ENCODE measurements at regions not wholly inside any gene's neighbourhood (a gene's known extent, or its start where the extent isn't known, plus 50 kb on each side); places are given as distances from the start of the nearest gene placed in this dataset.

DNA sequence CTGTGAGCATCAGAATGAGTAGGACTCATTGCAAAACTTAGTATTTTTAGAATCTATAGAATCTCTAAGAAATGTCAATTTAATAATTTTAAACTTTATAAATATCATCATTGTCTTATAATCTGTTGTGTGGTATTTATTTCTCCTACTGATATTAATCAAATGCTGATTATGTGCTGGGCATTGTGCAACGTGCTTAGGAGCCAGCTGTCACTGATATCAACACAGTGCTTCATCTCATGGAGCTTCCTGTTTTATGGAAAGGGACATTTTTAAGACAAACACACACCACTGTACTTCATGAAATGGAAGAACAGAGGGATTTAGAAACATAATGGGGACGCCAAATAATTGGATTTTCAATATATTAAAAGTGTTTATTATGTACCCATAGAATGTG lies 737.9 kb upstream of the TMPRSS15 start:
- H3K79me2 ChIP-seq (ENCODE audit: control insufficient read depth, insufficient read depth, low read length, poor library complexity): no peaks in the 10 kb centered on the region
- no peak overlapping the region for H2BK5ac ChIP-seq (ENCODE audit: low read depth, low read length, poor library complexity)
- H4K12ac ChIP-seq (ENCODE audit: low read depth, low read length): no peak overlapping the region
- DNase-seq: no peak
- H3K79me1 ChIP-seq (ENCODE audit: low read length): no peaks in the 10 kb centered on the region
- H3K18ac ChIP-seq (ENCODE audit: low read length): no peak overlapping the region
- no CpG with 5 or more reads among the region's 2 CpGs for WGBS (ENCODE audit: extremely low coverage, insufficient coverage, insufficient read length)
- H2AFZ ChIP-seq (ENCODE audit: insufficient read depth, low read length, poor library complexity): no peak overlapping the region
- no peak overlapping the region for H3K14ac ChIP-seq (ENCODE audit: low read length)
- H2AK5ac ChIP-seq (ENCODE audit: low read length): no peak overlapping the region
- no peaks in the 10 kb centered on the region for H3K9me3 ChIP-seq (ENCODE audit: insufficient read depth, low read depth, low read length)
- H3K36me3 ChIP-seq (ENCODE audit: control insufficient read depth in 1 of 2, insufficient read depth in 2 of 2, low read length in 2 of 2): no peaks in the 10 kb centered on the region
- H3K23ac ChIP-seq (ENCODE audit: low read length): no peak overlapping the region
- no peak overlapping the region for H3K27ac ChIP-seq (ENCODE audit: low read depth, low read length)
- no peaks in the 10 kb centered on the region for H3K4me1 ChIP-seq (ENCODE audit: control insufficient read depth in 1 of 2, insufficient read depth in 2 of 2, low read length in 2 of 2)
- no peak overlapping the region for H3K9ac ChIP-seq (ENCODE audit: low read length)
- no peak overlapping the region for H2BK12ac ChIP-seq (ENCODE audit: low read length)
- no peak overlapping the region for H4K8ac ChIP-seq (ENCODE audit: low read depth, low read length)
- no peaks in the 10 kb centered on the region for H3K27me3 ChIP-seq (ENCODE audit: insufficient read depth, low read length)
- no peak overlapping the region for H3K4me3 ChIP-seq (ENCODE audit: low read depth, low read length)
- H2BK120ac ChIP-seq (ENCODE audit: insufficient read depth, low read length, poor library complexity): no peak overlapping the region
- H3K4ac ChIP-seq (ENCODE audit: low read depth, low read length): no peak overlapping the region
- H4K91ac ChIP-seq (ENCODE audit: low read depth, low read length): no peak overlapping the region
- no peak overlapping the region for H3K4me2 ChIP-seq (ENCODE audit: low read length)

DNA sequence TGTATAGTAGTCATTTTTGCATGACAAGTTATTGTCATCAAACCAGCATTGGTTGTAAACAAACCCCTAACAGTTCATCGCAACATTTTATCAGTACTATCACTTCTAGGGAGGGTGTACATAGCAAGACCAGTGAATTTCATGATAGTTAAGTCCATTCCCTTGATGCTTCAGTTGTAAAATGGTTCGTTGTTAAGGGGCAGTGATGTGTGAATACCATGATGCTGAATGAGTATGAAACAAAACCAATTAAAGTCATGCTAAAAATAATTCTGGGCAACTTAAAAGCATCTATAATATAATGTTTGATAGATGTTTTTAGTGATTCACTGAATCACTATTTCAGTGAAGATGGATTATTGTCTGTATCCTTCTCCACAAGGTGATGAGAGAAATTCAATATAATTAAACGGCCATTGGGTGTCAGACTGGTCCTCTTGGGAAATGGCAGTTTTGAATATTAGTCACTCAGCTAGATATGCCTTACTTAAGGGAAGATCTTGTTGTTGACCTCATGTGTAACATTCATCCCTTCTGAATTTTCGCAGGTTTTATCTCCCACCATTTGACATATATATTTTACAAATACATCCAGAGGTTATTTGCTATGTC lies 742.2 kb upstream of the TMPRSS15 start:
- Histone ChIP-seq H3K79me2 (ENCODE audit: control insufficient read depth, insufficient read depth, low read length, poor library complexity) (no peaks in the 10 kb centered on the region), H3K9me3 (ENCODE audit: insufficient read depth, low read depth, low read length) (no peaks in the 10 kb centered on the region), H2BK5ac (ENCODE audit: low read depth, low read length, poor library complexity) (no peak overlapping the region), H4K91ac (ENCODE audit: low read depth, low read length) (no peak overlapping the region), H3K79me1 (ENCODE audit: low read length) (no peaks in the 10 kb centered on the region), H3K4me2 (ENCODE audit: low read length) (no peak overlapping the region), H3K9ac (ENCODE audit: low read length) (no peak overlapping the region), H3K14ac (ENCODE audit: low read length) (no peak overlapping the region), H3K27ac (ENCODE audit: low read depth, low read length) (no peak overlapping the region), H2AFZ (ENCODE audit: insufficient read depth, low read length, poor library complexity) (no peak overlapping the region), H4K8ac (ENCODE audit: low read depth, low read length) (no peak overlapping the region), H3K36me3 (ENCODE audit: control insufficient read depth in 1 of 2, insufficient read depth in 2 of 2, low read length in 2 of 2) (no peaks in the 10 kb centered on the region), H3K18ac (ENCODE audit: low read length) (no peak overlapping the region), H2BK12ac (ENCODE audit: low read length) (no peak overlapping the region), H3K27me3 (ENCODE audit: insufficient read depth, low read length) (no peaks in the 10 kb centered on the region), H4K12ac (ENCODE audit: low read depth, low read length) (no peak overlapping the region), H2AK5ac (ENCODE audit: low read length) (no peak overlapping the region), H3K4me1 (ENCODE audit: control insufficient read depth in 1 of 2, insufficient read depth in 2 of 2, low read length in 2 of 2) (no peaks in the 10 kb centered on the region), H3K4ac (ENCODE audit: low read depth, low read length) (no peak overlapping the region), H3K23ac (ENCODE audit: low read length) (no peak overlapping the region), H3K4me3 (ENCODE audit: low read depth, low read length) (no peak overlapping the region), H2BK120ac (ENCODE audit: insufficient read depth, low read length, poor library complexity) (no peak overlapping the region)
- DNase-seq: no peak
- no CpG with 5 or more reads among the region's 4 CpGs for WGBS (ENCODE audit: extremely low coverage, insufficient coverage, insufficient read length)

DNA sequence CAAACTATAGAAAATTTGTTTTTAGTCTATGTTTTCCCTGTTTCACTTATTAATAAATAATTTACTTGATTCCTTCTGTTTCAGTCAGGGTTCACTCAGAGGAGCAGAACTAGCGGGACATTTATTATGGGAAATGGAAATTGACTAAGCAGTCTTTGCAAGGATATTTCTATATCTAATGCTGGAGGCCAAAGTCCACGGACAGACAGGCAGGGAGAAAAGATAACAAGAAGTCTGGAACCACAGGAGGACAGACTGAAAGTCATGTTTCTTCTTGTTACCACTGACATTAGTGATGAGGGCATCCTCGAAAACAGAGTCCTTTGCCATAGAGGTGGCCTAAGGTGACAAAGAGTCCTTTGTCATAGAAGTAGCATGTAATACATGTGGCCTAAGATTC lies 744.5 kb upstream of the TMPRSS15 start:
- no peaks in the 10 kb centered on the region for H3K27me3 ChIP-seq (ENCODE audit: insufficient read depth, low read length)
- no peak overlapping the region for H2BK120ac ChIP-seq (ENCODE audit: insufficient read depth, low read length, poor library complexity)
- no peaks in the 10 kb centered on the region for H3K79me1 ChIP-seq (ENCODE audit: low read length)
- H2BK12ac ChIP-seq (ENCODE audit: low read length): no peak overlapping the region
- H3K36me3 ChIP-seq (ENCODE audit: control insufficient read depth in 1 of 2, insufficient read depth in 2 of 2, low read length in 2 of 2): no peaks in the 10 kb centered on the region
- H4K91ac ChIP-seq (ENCODE audit: low read depth, low read length): no peak overlapping the region
- no peak overlapping the region for H3K4me2 ChIP-seq (ENCODE audit: low read length)
- H3K27ac ChIP-seq (ENCODE audit: low read depth, low read length): no peak overlapping the region
- no peaks in the 10 kb centered on the region for H3K9me3 ChIP-seq (ENCODE audit: insufficient read depth, low read depth, low read length)
- H4K12ac ChIP-seq (ENCODE audit: low read depth, low read length): no peak overlapping the region
- no peak overlapping the region for H3K18ac ChIP-seq (ENCODE audit: low read length)
- no peak overlapping the region for H3K14ac ChIP-seq (ENCODE audit: low read length)
- no peaks in the 10 kb centered on the region for H3K79me2 ChIP-seq (ENCODE audit: control insufficient read depth, insufficient read depth, low read length, poor library complexity)
- DNase-seq: no peak
- H3K9ac ChIP-seq (ENCODE audit: low read length): no peak overlapping the region
- H2AK5ac ChIP-seq (ENCODE audit: low read length): no peak overlapping the region
- no peak overlapping the region for H3K23ac ChIP-seq (ENCODE audit: low read length)
- no peaks in the 10 kb centered on the region for H3K4me1 ChIP-seq (ENCODE audit: control insufficient read depth in 1 of 2, insufficient read depth in 2 of 2, low read length in 2 of 2)
- no peak overlapping the region for H3K4me3 ChIP-seq (ENCODE audit: low read depth, low read length)
- no peak overlapping the region for H2AFZ ChIP-seq (ENCODE audit: insufficient read depth, low read length, poor library complexity)
- WGBS (ENCODE audit: extremely low coverage, insufficient coverage, insufficient read length): no CpG with 5 or more reads among the region's 3 CpGs
- no peak overlapping the region for H4K8ac ChIP-seq (ENCODE audit: low read depth, low read length)
- no peak overlapping the region for H2BK5ac ChIP-seq (ENCODE audit: low read depth, low read length, poor library complexity)
- no peak overlapping the region for H3K4ac ChIP-seq (ENCODE audit: low read depth, low read length)

DNA sequence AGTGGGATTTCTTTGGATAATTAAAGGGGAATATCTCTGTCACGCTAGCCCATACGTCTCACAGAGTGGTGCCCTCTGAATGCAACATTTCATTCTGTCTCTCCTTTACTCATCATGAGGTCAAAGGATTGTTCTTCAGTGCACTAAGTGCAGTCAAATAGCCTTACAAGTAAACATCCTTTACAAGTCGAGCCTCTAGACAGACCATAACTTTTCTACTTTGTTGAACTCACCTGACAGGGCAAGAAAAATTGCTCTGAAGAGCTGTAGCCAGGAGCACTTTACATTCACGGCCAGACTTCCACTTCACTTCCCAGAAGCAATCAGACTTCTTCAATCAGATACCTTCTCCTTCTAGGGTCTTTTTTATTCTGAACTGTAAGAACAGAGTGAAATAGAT lies 768.0 kb upstream of the TMPRSS15 start:
- no peak overlapping the region for H2BK12ac ChIP-seq (ENCODE audit: low read length)
- no peak overlapping the region for H2AFZ ChIP-seq (ENCODE audit: insufficient read depth, low read length, poor library complexity)
- no peak overlapping the region for H2BK120ac ChIP-seq (ENCODE audit: insufficient read depth, low read length, poor library complexity)
- H3K79me1 ChIP-seq (ENCODE audit: low read length): no peaks in the 10 kb centered on the region
- H3K27me3 ChIP-seq (ENCODE audit: insufficient read depth, low read length): no peaks in the 10 kb centered on the region
- H3K4ac ChIP-seq (ENCODE audit: low read depth, low read length): no peak overlapping the region
- no peak overlapping the region for H2AK5ac ChIP-seq (ENCODE audit: low read length)
- H3K9ac ChIP-seq (ENCODE audit: low read length): no peak overlapping the region
- no peak overlapping the region for H4K91ac ChIP-seq (ENCODE audit: low read depth, low read length)
- no peak overlapping the region for H3K4me3 ChIP-seq (ENCODE audit: low read depth, low read length)
- H3K4me1 ChIP-seq (ENCODE audit: control insufficient read depth in 1 of 2, insufficient read depth in 2 of 2, low read length in 2 of 2): no peaks in the 10 kb centered on the region
- no peak overlapping the region for H4K12ac ChIP-seq (ENCODE audit: low read depth, low read length)
- no peaks in the 10 kb centered on the region for H3K9me3 ChIP-seq (ENCODE audit: insufficient read depth, low read depth, low read length)
- no peak overlapping the region for H3K4me2 ChIP-seq (ENCODE audit: low read length)
- no peak overlapping the region for H3K14ac ChIP-seq (ENCODE audit: low read length)
- H3K36me3 ChIP-seq (ENCODE audit: control insufficient read depth in 1 of 2, insufficient read depth in 2 of 2, low read length in 2 of 2): no peaks in the 10 kb centered on the region
- no peak overlapping the region for H3K23ac ChIP-seq (ENCODE audit: low read length)
- H2BK5ac ChIP-seq (ENCODE audit: low read depth, low read length, poor library complexity): no peak overlapping the region
- DNase-seq: no peak
- no peak overlapping the region for H4K8ac ChIP-seq (ENCODE audit: low read depth, low read length)
- H3K79me2 ChIP-seq (ENCODE audit: control insufficient read depth, insufficient read depth, low read length, poor library complexity): no peaks in the 10 kb centered on the region
- H3K18ac ChIP-seq (ENCODE audit: low read length): no peak overlapping the region
- WGBS (ENCODE audit: extremely low coverage, insufficient coverage, insufficient read length): no CpG with 5 or more reads among the region's 4 CpGs
- H3K27ac ChIP-seq (ENCODE audit: low read depth, low read length): no peak overlapping the region
